Panc1 (cell line): ENCODE measurements at regions not wholly inside any gene's neighbourhood (a gene's known extent, or its start where the extent isn't known, plus 50 kb on each side); places are given as distances from the start of the nearest gene placed in this dataset.

ENCODE experiments used
- ATAC-seq: fragments of 200-7000 bp; cut with Tn5 transposase; 2 replicates; pipeline ENCODE4 v1.9.1; 2020; ENCODE audit warnings: mild to moderate bottlenecking, moderate library complexity
- BruUV-seq: library from RNA; stranded (reverse); fragments of 400-500 nt; replicated peaks from 2 replicates; lab custom pipeline; 2021; lab: Mats Ljungman, UMichigan
- CTCF ChIA-PET: fragments of 300-600 bp; sonication (Branson Sonifier 250); formaldehyde crosslinking; loops from one replicate; lab custom pipeline; 2022; ENCODE audit warnings: antibody characterized with exemption; lab: Charles Lee
- POLR2A ChIA-PET: fragments of 300-600 bp; sonication (Branson Sonifier 250); formaldehyde crosslinking; loops from one replicate; lab custom pipeline; 2022; ENCODE audit warnings: antibody characterized with exemption; lab: Charles Lee
- DNase-seq: peaks from one replicate; pipeline ENCODE4 v3.0.0-alpha.2; 2010; ENCODE audit warnings: low read depth, low spot score
- H3K27ac ChIP-seq: 2 replicates; pipeline ENCODE4 v1.5.1; 2011; ENCODE audit warnings: mild to moderate bottlenecking, low read length, inconsistent platforms
- H3K27me3 ChIP-seq: fragments of 200-500 bp; sonication (Bioruptor generic); 2 replicates; pipeline ENCODE4 v1.6.0; 2014; ENCODE audit warnings: low read length, inconsistent platforms; ENCODE audit not compliant: control insufficient read depth, insufficient read depth
- H3K36me3 ChIP-seq: fragments of 200-500 bp; sonication (Bioruptor generic); 2 replicates; pipeline ENCODE4 v1.5.1; 2014; ENCODE audit warnings: inconsistent platforms, mild to moderate bottlenecking, low read length, moderate library complexity; ENCODE audit not compliant: control insufficient read depth, insufficient read depth
- H3K4me1 ChIP-seq: 2 replicates; pipeline ENCODE4 v1.5.1; 2011; ENCODE audit warnings: inconsistent platforms, mild to moderate bottlenecking, low read length, moderate library complexity; ENCODE audit not compliant: control insufficient read depth, insufficient read depth
- H3K4me3 ChIP-seq, 2 experiments: 2 replicates each; pipeline ENCODE4 v1.5.1; 2011 to 2012; ENCODE audit warnings: low read depth in 2 of 2, low read length in 2 of 2, mild to moderate bottlenecking in 2 of 2, inconsistent platforms in 1 of 2, moderate library complexity in 1 of 2
- H3K9me3 ChIP-seq: fragments of 200-500 bp; sonication (Bioruptor generic); 2 replicates; pipeline ENCODE4 v1.5.1; 2014; ENCODE audit warnings: low read depth, mild to moderate bottlenecking, inconsistent platforms, low read length, moderate library complexity; ENCODE audit not compliant: control insufficient read depth, insufficient read depth
- POLR2AphosphoS5 ChIP-seq: IDR thresholded peaks from 2 replicates; pipeline ENCODE4 v1.6.1; 2012; ENCODE audit warnings: mild to moderate bottlenecking, low read depth, low read length, moderate library complexity
- SIN3A ChIP-seq: IDR thresholded peaks from 2 replicates; pipeline ENCODE4 v1.6.1; 2012; ENCODE audit warnings: low read depth, mild to moderate bottlenecking, low read length, moderate library complexity, borderline replicate concordance; ENCODE audit not compliant: insufficient read depth
- TCF7L2 ChIP-seq: IDR thresholded peaks from 2 replicates; pipeline ENCODE4 v1.6.1; 2011; ENCODE audit warnings: mild to moderate bottlenecking, low read depth, low read length, inconsistent platforms
- in situ Hi-C: cut with HindIII; loops from 2 replicates; pipeline ENCODE4 v1.10.0; 2016; ENCODE audit warnings: low sequenced_read_pairs, low pct_unique_long_range_greater_than_20kb
- intact Hi-C: fragments of 100-400 bp; cut with micrococcal nuclease; formaldehyde crosslinking; loops from one replicate; pipeline ENCODE4 v1.10.0; 2022; ENCODE audit not compliant: unreplicated experiment
- TF ChIP-seq, protein P1 (sequence below), 2 experiments: IDR thresholded peaks; 2 replicates each; pipeline ENCODE4 v1.6.1; 2011 to 2012; ENCODE audit warnings: low read depth in 2 of 2, control low read depth in 1 of 2, low read length in 1 of 2, mild to moderate bottlenecking in 1 of 2, moderate library complexity in 1 of 2; ENCODE audit not compliant: insufficient read depth in 1 of 2
- TF ChIP-seq, protein P2 (sequence below): fragments of 450-650 bp; IDR thresholded peaks from 2 replicates; pipeline ENCODE4 v1.5.1; 2017; ENCODE audit warnings: mild to moderate bottlenecking

DNA sequence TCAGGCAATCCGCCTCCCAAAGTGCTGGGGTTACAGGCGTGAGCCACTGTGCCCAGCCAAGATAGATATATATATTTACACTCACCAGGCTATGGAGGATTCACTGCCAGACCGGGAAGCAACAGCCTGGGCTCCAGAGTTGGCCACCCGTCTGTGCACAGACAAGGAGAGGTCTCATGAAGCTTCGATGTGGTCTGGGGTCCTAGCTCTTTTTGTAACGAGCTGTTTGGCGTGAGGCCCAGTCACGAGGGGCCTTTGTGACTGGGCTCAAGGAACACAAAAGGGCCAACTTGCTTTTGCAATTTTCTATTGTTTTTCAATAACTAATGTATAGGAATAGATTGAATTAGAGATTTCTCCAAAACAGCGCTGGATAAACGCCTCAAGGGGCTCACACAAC lies 77.6 kb upstream of the EIF5 start:
- no TSS peak for BruUV-seq
- Histone ChIP-seq H3K36me3 (no peaks in the 10 kb centered on the region), H3K9me3 (no peaks in the 10 kb centered on the region), H3K4me3 (no peak overlapping the region), H3K27me3 (no peaks in the 10 kb centered on the region), H3K4me1 (peaks cover 2% of the 10 kb centered on the region; the same call in 1 of the 2 replicates), H3K27ac (no peak overlapping the region)
- intact Hi-C loops (no loop called here), in situ Hi-C loops (no loop called here)
- TF ChIP-seq TCF7L2, result no peak
- TF ChIP-seq, protein P1, sequence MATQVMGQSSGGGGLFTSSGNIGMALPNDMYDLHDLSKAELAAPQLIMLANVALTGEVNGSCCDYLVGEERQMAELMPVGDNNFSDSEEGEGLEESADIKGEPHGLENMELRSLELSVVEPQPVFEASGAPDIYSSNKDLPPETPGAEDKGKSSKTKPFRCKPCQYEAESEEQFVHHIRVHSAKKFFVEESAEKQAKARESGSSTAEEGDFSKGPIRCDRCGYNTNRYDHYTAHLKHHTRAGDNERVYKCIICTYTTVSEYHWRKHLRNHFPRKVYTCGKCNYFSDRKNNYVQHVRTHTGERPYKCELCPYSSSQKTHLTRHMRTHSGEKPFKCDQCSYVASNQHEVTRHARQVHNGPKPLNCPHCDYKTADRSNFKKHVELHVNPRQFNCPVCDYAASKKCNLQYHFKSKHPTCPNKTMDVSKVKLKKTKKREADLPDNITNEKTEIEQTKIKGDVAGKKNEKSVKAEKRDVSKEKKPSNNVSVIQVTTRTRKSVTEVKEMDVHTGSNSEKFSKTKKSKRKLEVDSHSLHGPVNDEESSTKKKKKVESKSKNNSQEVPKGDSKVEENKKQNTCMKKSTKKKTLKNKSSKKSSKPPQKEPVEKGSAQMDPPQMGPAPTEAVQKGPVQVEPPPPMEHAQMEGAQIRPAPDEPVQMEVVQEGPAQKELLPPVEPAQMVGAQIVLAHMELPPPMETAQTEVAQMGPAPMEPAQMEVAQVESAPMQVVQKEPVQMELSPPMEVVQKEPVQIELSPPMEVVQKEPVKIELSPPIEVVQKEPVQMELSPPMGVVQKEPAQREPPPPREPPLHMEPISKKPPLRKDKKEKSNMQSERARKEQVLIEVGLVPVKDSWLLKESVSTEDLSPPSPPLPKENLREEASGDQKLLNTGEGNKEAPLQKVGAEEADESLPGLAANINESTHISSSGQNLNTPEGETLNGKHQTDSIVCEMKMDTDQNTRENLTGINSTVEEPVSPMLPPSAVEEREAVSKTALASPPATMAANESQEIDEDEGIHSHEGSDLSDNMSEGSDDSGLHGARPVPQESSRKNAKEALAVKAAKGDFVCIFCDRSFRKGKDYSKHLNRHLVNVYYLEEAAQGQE (IDR thresholded peaks at IDR 0.05; ENCODE audit: insufficient read depth in 1 of 2, low read depth in 2 of 2, low read length in 1 of 2), result no peak
- TF ChIP-seq SIN3A, result no peak
- TF ChIP-seq POLR2AphosphoS5, result no peak
- TF ChIP-seq, protein P2, sequence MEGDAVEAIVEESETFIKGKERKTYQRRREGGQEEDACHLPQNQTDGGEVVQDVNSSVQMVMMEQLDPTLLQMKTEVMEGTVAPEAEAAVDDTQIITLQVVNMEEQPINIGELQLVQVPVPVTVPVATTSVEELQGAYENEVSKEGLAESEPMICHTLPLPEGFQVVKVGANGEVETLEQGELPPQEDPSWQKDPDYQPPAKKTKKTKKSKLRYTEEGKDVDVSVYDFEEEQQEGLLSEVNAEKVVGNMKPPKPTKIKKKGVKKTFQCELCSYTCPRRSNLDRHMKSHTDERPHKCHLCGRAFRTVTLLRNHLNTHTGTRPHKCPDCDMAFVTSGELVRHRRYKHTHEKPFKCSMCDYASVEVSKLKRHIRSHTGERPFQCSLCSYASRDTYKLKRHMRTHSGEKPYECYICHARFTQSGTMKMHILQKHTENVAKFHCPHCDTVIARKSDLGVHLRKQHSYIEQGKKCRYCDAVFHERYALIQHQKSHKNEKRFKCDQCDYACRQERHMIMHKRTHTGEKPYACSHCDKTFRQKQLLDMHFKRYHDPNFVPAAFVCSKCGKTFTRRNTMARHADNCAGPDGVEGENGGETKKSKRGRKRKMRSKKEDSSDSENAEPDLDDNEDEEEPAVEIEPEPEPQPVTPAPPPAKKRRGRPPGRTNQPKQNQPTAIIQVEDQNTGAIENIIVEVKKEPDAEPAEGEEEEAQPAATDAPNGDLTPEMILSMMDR, result no peak
- DNase-seq, result no peak
- CTCF ChIA-PET, result no interaction called here
- POLR2A ChIA-PET, result no interaction called here
- no peak for ATAC-seq

DNA sequence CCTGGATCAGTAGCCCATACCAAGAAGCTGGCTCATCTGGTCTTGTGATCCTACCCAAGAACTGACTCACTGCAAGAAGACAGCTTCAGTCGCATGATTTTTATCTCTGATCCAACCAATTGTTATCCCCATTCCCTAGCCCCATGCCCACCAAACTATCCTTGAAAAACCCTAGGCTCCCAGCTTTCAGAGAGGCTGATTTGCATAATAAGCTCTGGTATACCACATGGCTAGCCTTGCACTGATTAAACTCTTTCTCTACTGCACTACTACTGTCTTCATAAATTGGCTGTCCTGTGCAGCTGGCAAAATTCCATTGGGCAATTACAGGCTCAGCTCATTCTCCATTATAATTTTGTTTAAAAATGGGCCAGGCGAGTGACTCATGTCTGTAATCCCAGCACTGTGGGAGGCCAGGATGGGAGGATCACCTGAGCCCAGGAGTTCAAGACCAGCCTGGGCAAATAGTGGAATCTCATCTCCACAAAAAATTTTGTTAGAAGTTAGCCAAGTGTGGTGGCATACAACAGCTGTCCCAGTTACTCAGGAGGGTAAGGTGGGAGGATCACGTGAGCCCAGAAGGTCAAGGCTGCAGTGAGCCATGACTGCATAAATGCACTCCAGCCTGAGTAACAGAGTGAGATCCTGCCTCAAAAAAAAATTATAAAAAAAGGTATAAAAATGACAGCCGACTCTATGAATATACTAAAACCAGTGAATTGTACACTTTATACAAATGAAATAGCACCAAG lies 76.7 kb upstream of the EIF5 start:
- H3K27ac ChIP-seq, result no peak overlapping the region
- TF ChIP-seq, protein P1 (IDR thresholded peaks at IDR 0.05; ENCODE audit: insufficient read depth in 1 of 2, low read depth in 2 of 2, low read length in 1 of 2), result no peak
- CTCF ChIA-PET, result no interaction called here
- BruUV-seq, result no TSS peak
- H3K36me3 ChIP-seq, result no peaks in the 10 kb centered on the region
- H3K4me3 ChIP-seq, result no peak overlapping the region
- ATAC-seq, result no peak
- POLR2A ChIA-PET, result no interaction called here
- DNase-seq, result no peak
- intact Hi-C loops, result no loop called here
- in situ Hi-C loops, result no loop called here
- H3K4me1 ChIP-seq, result peaks cover 2% of the 10 kb centered on the region; the same call in 1 of the 2 replicates
- H3K9me3 ChIP-seq, result no peaks in the 10 kb centered on the region
- H3K27me3 ChIP-seq, result no peaks in the 10 kb centered on the region
